Mucosa of descending colon (tissue), 3 donors: ENCODE measurements at regions not wholly inside any gene's neighbourhood (a gene's known extent, or its start where the extent isn't known, plus 50 kb on each side); places are given as distances from the start of the nearest gene placed in this dataset.

Experiments
- ATAC-seq: fragments of 200-7000 bp; cut with Tn5 transposase; one replicate; pipeline ENCODE4 v1.9.1; 2020; ENCODE audit warnings: mild to moderate bottlenecking, moderate library complexity
- DNase-seq, 3 donors: peaks; one replicate each; pipeline ENCODE4 v3.0.0-alpha.2; 2020
- H3K36me3 ChIP-seq: fragments of 200-600 bp; one replicate; pipeline ENCODE4 v1.8.0; 2021; ENCODE audit warnings: low read depth, mild to moderate bottlenecking
- H3K4me1 ChIP-seq: fragments of 200-600 bp; one replicate; pipeline ENCODE4 v1.8.0; 2021; ENCODE audit warnings: low read depth, mild to moderate bottlenecking
- H3K4me3 ChIP-seq: fragments of 200-600 bp; one replicate; pipeline ENCODE4 v1.8.0; 2021; ENCODE audit warnings: mild to moderate bottlenecking
- H3K9me3 ChIP-seq: fragments of 200-600 bp; one replicate; pipeline ENCODE4 v1.8.0; 2021; ENCODE audit warnings: mild to moderate bottlenecking
- CTCF ChIP-seq: fragments of 200-600 bp; IDR thresholded peaks from one replicate; pipeline ENCODE4 v1.8.0; 2022; ENCODE audit warnings: antibody characterized with exemption, mild to moderate bottlenecking
- intact Hi-C, 2 donors: fragments of 100-400 bp; cut with DNase I in 1 of 2; cut with micrococcal nuclease in 1 of 2; formaldehyde crosslinking; loops; one replicate each; pipeline versions ENCODE4 v1.11.0 to v1.11.1; 2022; cut with DNase I, micrococcal nuclease
- donor health status: DM: no; HTN: no; CAD: no; lungs with moderate emphysema.
- donor health status: DM: no; HTN: no; CAD: no.
- donor health status: DM: no; HTN: yes; CAD: no.

DNA sequence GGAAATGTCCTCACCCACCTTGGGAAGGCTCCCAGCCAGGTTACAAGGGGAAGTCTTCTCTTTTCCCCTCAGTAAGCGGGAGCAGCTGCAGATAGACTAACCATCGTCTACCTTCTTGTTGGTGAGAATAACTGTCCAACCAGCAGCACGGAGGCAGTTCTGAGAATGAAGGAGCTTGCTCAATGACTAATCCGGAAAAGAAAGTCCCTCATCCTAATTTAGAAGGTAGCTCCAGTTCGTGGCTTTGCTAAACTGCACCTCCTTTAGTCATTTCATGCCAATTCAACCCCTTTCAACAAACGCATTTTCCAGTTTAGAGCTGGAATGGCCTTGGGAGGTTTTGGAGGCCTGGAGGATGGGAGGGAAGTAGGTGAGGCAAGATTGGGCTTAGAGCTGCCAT, 527.4 kb upstream of the PROK2 start:
- no peak for TF ChIP-seq CTCF
- no peak for DNase-seq
- intact Hi-C loops = no loop called here
- Histone ChIP-seq H3K4me3 (no peak overlapping the region), H3K4me1 (no peaks in the 10 kb centered on the region), H3K9me3 (no peaks in the 10 kb centered on the region), H3K36me3 (no peaks in the 10 kb centered on the region)
- no peak for ATAC-seq

- TF ChIP-seq CTCF = no peak
- intact Hi-C loops = no loop called here
- no peaks in the 10 kb centered on the region for H3K36me3 ChIP-seq
These were observed 526.5 kb upstream of the PROK2 start for GRCh38 chr3:72311425-72311824.

GRCh38 chr3:72310419-72311380, 525.8 kb upstream of the PROK2 start:
- no peaks in the 10 kb centered on the region for H3K4me1 ChIP-seq
- H3K36me3 ChIP-seq = no peaks in the 10 kb centered on the region
- H3K9me3 ChIP-seq = no peaks in the 10 kb centered on the region
- no peak for TF ChIP-seq CTCF
- ATAC-seq (peak; percentile 96), DNase-seq (peak; percentile 60 to 80 (median 75))
- intact Hi-C loops = no loop called here
- no peak overlapping the region for H3K4me3 ChIP-seq

More at GRCh38 chr3:72311425-72311824, 526.5 kb upstream of the PROK2 start:
- DNase-seq = no peak
- no peak for ATAC-seq
- no peaks in the 10 kb centered on the region for H3K9me3 ChIP-seq
- no peak overlapping the region for H3K4me3 ChIP-seq
- no peaks in the 10 kb centered on the region for H3K4me1 ChIP-seq

GRCh38 chr3:72309661-72310418, 524.9 kb upstream of the PROK2 start:
- intact Hi-C loops = no loop called here
- H3K4me1 ChIP-seq = no peaks in the 10 kb centered on the region
- TF ChIP-seq CTCF = no peak
- H3K36me3 ChIP-seq = no peaks in the 10 kb centered on the region
- no peak for DNase-seq
- no peak overlapping the region for H3K4me3 ChIP-seq
- no peaks in the 10 kb centered on the region for H3K9me3 ChIP-seq
- peak; percentile 11 for ATAC-seq

DNA sequence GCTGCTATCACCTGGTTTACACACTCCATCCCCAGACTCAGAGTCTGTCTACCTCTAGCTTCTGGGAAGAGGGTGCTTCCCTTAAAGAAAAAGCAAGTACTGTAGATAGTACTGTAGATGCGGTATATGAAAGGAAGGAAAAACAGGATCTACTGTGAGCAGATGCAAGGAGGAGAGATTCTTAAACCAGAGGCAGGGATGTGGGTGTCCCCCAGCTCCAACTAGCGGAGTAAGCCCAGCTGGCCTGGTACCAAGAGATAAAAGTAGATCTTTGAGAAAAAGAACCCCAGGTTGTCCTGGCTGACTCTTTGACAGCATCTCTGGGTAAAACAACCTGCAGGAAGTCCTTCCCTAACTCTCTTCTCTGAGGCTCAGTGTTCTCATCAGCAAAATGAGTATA, 523.7 kb upstream of the PROK2 start:
- Histone ChIP-seq H3K36me3 (no peaks in the 10 kb centered on the region), H3K9me3 (no peaks in the 10 kb centered on the region), H3K4me1 (no peaks in the 10 kb centered on the region), H3K4me3 (no peak overlapping the region)
- intact Hi-C loops = no loop called here
- no peak for DNase-seq
- TF ChIP-seq CTCF = no peak
- no peak for ATAC-seq
